Lung microvascular endothelial cell (primary cell): ENCODE measurements at regions not wholly inside any gene's neighbourhood (a gene's known extent, or its start where the extent isn't known, plus 50 kb on each side); places are given as distances from the start of the nearest gene placed in this dataset.

Experiments
- DNase-seq, 2 donors: peaks; one replicate each; pipeline versions ENCODE4 v3.0.0 to v3.0.0-alpha.2; 2010; ENCODE audit warnings: low read depth in 2 of 2

DNA sequence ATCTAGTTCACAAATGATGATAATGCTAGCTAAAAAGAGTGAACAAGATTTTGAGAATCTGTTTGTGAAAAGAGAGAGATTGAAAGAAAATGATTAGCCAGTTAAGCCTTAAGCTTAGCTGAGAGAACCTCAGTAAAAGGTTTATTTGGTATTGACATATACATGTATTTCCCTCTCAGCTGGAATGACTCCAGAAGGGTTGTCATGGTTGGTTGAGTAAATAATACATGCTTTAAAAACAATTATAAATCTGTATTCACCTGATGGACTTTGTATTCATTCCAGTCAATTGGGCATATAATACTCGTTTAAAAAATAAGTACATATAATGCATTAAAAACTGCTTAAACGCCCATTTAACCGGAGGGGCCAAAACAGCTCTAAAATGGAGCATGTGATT lies 181.4 kb downstream of the GRB14 start:
- DNase-seq, result no peak

DNA sequence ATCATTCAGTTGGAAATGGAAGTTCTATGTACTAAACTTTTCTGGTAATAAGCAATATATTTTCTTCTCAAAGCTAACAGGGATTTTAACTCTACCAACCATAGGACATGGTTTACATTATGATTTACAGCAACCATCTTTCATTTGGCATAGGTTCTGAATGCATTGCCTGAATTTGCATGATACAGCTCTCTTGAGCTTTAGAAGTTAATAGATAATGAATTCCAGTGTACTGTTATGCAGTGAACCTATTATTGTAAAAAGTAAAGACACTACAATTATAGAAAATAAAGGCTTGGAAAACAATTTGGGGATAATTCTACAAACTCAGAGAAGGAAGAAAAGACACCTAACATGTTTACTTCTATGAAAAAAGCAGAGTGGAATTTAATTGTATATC lies 182.0 kb downstream of the GRB14 start:
- DNase-seq, result no peak

DNA sequence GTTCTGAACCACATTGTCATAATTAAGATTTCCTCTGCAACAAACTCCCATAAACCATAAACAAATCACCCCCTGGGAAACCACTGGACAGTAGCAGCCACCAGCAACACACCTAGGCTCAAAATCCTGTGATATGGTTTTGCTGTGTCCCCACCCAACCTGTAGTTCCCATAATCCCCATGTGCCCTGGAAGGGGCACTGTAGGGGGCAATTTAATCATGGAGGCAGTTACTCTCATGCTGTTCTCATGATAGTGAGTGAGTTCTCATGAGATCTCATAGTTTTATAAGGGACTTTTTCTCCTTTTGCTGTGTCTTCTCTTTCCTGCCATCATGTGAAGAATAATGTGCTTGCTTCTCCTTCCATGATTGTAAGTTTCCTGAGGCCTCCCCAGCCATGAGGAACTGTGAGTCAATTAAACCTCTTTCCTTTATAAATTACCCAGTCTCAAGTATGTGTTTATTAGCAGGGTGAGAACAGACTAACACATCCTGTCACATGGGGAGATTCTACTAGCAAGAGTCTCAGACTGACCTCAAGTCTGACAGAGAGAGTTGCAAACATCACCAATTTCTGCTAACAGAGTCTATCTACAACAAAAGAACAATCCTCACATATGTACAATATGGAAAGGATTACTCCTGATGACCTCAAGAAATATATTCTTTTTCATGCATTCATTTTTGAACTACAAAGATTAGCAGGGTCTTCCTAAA lies 182.6 kb downstream of the GRB14 start:
- DNase-seq, result no peak

DNA sequence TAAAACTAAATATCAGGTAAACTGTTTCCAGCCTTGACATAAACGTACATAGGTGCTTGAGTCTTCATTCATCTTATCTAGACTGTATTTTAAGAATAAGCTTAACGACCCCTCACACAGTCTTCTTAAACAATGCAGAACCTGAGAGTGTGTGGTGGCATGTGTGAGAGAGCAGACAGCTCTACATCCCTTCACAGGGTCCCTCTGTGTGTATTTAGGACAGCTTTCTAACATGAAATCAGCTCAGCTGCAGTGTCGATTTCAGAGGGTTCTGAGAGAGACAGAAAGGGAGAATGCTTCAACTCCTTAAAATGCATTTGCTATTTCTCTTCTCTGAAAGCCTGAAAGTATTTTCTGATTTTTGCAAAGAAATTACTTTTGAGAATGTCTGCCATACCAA lies 185.2 kb downstream of the GRB14 start:
- DNase-seq, result no peak

DNA sequence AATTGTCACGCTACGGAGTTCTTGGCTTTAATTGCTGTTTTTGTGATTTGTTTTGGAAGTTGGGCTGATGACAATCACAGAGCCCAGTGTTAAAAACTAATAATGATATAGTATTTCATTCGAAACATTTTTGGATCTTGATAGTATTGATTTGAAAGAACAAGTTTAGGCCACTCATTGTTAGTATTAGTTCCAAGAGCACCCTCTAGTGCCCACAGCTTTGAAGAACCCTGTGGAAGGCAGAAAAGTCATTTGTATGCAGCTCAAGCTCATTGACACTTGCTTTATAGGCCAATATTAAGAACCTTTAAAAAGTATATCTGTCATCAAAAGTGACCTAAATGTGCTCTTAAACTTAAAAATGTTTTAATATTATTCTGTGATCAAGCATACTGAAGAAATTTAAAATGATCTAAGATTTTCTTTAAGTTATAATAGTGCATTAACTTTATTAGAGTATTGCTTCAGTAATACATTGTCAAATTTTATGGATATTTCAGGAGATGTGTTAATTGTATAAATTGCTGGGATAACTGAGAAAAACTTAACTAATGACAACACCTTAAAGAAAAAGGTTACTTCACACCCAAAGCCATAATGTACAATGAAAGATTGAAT lies 191.0 kb downstream of the GRB14 start:
- DNase-seq, result peak; percentile 44 to 61

DNA sequence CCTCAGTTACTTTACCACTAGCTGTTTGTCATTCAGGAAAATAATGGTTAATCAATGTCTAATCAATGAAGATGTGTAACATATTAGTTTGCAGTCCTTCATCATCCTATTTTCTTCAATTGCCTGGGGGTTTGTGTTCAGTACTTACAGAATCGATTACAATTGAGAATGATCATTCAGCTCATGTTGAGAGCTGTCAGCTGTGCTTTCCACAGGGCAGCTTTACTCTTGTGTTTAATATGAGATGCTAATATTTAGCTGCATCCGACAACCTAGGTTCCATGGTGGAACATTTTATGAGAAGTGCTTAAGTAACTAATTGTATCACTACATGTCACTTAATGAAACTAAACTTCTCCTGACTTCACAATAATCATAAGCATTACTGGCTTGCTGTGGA lies 191.9 kb downstream of the GRB14 start:
- DNase-seq, result no peak

DNA sequence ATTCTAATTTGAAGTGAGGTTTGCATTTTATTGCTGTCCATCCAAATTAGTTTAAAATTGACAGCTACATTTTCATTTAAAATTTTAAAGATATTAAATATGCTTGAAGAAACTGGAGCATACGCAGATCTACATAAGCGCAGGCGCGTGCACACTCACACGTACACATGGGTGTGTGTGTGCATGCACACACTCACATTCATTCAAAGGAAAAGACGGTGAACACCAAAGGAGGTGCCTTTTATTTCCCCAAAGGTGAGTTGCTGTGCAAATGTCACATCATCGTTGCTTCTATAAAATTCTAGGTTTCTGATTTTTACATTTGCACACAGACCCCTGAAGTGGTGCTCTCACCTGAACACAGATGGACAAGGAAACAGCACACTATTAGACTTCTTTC lies 194.2 kb downstream of the GRB14 start:
- DNase-seq, result no peak

DNA sequence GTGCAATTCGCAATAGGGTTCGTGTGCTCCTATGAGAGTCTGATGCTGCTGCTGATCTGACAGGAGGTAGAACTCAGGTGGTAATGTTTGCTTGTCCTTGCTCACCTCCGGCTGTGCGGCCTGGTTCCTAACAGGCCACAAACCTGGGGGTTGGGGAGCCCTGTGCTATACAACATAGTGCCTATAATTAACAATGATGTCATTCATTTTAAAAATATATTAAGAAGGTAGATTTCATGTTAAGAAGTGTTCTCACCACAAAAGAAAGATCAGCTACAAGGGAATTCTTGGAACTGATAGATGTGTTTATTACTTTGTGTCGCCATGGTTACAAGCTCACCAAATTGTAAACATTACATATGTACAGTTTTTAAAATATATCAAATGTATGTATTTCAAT lies 200.5 kb downstream of the GRB14 start:
- DNase-seq, result no peak

DNA sequence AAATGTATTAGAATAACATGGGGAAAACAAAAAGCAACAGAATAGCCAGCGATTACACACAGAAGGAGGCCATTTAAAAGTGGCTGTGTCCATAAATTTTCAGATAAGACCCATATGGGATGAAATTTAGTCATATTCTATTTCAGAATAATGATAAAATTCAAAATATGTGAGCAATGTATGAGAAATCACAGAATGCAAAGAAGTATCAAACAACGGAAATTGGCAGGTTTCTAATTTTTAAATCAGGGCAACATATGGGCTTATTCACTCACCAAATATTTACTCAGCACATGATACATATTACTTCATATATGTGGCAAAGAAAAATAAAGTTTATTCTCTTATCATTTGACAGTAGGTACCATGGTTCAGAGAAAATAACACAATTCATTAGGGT lies 208.5 kb downstream of the GRB14 start:
- DNase-seq, result no peak

DNA sequence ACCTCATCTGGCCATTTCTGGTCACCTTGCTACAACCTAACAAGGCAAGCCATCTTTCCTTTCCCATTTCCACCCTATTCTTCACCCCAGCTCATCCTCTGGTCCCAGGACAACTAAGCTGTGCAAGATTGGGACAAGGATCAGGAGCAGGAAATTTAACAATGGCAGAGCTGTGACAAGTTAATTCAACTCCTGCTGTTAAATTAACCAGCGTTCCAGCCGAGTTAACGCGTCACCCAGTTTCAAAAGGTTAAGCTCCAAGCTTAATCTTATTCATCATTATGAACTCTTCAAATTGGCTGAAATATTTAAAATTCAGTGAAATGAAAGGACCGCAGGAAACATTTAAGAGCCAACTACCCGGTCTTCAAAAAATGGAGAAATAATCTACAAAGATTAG lies 231.9 kb downstream of the GRB14 start:
- no peak for DNase-seq

DNA sequence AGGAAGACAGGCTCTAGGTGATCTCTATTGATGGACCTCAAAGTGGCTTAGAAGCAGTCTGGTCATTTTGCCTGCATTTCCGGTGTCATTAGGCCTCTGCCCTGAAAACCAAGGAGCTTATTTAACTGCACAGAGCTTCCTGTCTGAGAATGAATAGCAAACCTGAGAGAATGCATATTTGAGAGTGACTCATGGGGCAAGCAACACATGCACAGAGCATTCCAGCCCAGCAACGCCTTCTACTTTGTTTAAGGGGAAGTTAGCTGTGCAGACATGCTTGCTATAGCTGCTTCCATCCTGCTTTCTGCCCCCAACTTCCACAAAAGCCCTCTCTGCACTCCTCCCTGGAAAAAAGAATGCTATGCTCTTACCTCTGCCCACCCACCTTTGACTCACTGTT lies 232.8 kb downstream of the GRB14 start:
- peak in 1 of 2 donors; percentile 63 for DNase-seq

DNA sequence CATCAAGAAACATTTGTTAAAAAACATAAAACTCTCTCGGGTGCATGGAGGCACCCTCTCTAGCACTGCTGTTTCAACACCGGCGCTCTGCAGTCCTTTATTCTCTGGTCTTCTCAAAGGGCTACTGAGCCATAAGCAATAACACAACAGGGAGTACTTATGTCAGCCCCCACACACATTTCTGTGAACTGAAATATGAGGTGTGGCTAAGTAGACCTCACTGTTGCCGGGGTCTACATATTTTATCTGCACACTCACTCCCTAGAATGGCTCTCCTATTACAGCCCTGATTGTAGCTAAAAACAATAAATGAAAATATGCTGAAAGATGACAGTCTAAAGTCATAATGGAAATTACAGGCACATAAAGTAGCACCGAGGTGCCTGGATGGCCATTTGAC lies 235.1 kb downstream of the GRB14 start:
- no peak for DNase-seq

DNA sequence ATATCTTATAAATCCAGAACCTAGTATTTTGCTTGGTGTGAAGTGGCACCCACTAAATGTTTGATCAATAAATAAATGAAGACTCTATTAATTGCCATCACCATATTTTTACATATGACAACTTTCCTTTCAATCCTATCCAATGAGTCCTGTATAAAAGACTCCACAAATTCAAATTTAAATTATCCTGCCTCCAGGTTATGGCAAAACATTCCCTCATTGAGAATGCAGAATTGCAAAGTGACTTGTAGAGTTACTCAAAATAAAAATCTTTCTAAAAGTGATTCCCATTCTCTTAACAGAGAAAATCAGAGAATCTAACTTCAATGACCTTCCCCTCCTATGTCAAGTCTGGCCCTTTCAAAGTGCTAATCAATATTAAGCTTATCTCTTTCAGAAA lies 236.8 kb downstream of the GRB14 start:
- no peak for DNase-seq

DNA sequence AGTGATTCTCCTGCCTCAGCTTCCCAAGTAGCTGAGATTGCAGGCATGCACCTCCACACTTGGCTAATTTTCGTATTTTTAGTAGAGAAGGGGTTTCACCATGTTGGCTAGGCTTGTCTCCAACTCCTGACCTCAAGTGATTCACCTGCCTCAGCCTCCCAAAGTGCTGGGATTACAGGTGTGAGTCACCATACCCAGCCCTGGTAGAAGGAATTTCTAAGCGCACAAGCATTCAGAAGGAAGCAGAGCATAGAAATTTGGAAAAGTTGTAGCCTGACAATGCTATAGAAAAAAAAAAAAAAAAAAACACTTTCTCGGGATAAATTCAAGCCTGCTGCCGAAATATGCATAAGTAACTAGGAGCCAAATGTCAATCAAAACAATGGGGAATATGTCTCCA lies 249.4 kb downstream of the GRB14 start:
- DNase-seq, result no peak

DNA sequence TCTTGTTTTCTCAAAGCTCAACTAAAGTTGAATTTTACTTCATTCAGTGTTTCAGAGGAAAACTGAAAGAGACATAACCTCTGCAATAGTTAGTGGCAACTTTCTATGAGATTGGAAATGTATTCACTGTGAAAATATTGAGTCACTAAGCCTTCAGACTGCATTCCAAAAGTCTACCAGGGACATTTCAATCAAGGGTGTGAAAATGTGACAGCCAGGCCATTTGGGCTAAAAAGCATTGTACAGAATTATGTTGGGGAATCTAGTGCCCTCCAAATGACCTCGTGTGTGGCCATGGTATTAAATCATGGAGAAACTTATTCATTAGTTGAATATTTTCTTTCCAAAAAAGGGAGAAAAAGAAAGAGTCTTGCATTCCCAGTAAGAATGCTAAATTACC lies 251.9 kb downstream of the GRB14 start:
- no peak for DNase-seq

DNA sequence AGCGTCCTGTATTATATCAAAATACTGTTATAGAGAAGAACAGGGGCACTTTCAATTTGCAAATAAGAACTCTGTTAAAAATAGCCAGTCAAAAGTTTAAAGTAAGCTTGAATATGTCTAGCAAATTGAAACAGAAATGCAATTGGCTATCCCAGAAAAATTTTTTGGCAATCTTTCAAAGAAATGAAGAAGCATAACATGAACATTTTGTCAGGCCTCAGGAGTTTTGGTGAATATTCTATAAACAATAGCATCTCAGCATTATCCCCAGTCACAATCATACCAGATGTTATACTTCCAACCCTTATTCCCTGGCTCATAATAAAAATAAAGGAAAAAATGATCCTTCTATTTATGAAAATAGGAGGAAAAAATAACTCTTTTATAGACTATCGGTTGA lies 252.4 kb downstream of the GRB14 start:
- no peak for DNase-seq

DNA sequence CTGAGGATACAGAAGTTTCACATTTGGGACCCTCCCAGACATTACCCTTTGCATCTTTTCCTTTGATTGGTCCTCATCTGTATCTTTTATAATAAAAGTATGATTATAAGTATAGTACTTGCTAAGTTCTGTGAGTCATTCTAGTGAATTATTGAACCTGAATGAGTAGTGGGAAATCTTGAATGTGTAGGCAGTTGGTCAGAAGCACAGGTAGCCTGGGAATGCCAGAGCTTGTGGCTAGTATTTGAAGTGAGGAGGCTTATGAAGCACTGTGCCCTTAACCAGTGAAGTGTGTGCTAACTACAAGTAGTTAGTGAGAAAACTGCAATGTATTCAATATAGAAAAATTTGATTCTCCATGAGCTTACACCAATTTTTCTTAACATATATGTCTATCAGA lies 257.6 kb downstream of the GRB14 start:
- DNase-seq, result no peak

DNA sequence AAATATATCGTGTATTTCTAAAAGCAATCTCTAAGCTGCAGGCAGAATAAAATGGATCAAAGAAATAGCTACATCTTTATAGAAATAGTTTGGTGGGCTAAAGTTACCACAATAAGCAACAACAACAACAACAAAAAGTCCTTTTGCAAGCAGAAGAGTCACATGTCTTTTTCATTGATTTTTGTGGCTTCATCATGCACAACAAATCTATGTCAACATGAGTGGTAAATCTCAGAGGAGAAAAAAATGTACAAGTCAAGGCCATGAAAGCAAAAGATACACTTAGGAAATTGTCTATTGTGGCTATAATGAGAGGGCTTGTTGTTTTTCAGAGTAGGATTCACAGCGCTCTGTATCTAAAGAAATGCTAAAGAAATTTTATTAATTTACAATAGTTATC lies 269.7 kb downstream of the GRB14 start:
- DNase-seq, result no peak

DNA sequence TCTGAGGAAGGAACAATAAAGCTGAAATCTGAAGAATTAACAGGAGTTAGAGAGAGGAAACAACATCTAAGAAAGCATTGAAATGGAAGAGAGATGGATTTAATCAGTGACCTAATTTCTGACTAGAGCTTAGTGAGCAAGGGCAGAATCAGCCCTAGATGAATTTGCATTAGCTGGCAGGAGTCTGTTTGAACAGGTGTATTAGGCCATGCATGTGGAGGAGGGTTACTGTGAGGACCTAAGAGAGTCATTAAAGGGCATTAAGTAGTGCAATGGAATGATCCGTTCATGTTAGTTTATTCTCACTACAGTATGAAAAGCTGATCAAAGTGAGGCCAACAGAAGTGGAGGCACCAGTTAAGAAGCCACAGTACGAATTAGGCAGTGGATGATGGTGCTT lies 285.3 kb downstream of the GRB14 start:
- DNase-seq, result no peak

DNA sequence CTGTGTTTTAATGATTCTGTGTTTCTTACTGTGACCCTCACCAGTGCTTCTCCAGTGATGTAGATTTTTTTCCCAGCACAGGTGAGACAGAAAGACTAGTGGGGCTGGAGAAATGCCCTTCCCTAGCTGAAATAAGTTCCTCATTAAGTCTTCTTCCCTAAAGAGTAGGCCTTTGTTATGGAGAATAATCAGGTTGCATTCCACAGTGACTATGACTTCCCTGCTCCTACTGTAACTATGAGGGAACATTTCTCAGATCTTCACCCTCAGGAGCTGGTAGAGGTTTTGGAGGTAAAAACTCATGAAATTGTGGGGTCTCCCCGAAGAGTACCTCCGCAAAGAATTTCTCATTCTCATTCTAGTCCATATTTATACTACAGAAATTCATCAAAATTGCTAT lies 286.2 kb downstream of the GRB14 start:
- DNase-seq, result no peak

DNA sequence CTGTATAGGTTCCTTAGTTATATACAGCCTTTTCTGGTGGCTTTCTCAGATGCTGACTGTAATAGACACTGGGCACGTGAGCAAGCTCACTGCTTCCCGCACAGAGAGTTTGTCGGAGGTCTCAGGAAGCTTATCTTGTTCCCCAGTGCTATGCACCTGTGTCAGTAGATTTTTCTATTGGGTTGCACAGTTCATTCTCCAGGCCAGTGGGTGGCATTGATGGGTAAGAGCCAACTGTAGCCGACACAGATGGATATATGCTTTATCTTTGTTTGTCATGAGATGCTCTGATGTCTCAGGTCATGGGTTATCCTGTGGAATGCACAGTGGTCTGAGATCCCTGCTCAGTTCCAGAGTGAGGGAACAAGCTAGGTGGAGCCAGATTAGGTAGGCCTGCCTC lies 293.0 kb downstream of the GRB14 start:
- DNase-seq, result no peak

DNA sequence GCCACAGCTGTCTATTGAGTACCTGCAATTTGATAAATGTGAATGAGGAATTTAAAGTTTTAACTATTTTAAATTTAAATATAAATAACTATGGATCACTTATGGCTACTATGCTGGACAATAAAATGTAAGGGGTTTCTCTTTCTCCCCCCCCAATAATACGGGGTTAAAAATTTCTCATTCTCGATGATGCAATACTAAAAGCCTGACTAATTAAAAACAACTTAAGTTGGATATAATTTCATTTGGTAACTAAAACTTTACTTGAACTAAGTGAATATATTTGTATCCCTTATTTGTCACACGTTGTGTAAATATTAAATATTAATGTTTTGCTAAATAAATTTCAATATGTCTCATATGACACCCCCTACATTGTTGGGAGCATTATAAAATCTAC lies 297.3 kb downstream of the GRB14 start:
- no peak for DNase-seq

DNA sequence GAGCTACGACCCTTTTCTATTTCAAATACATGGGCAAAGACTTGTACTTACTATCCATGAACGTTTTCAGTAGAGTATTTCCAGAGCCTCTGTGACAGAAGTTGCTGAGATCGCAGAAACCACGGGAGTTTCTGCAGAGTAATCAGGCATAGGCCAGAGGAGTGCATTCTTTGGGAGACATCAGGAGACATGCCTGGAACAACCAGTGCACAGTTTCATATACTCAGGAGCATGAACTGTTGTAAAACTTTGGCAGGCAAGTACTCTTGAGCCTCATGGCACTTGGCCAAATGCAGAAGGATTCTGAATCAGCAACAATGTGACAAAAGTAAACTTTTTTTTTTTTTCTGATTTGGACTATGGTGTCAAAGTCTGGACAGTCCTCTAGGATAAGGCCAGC lies 307.1 kb downstream of the GRB14 start:
- no peak for DNase-seq

DNA sequence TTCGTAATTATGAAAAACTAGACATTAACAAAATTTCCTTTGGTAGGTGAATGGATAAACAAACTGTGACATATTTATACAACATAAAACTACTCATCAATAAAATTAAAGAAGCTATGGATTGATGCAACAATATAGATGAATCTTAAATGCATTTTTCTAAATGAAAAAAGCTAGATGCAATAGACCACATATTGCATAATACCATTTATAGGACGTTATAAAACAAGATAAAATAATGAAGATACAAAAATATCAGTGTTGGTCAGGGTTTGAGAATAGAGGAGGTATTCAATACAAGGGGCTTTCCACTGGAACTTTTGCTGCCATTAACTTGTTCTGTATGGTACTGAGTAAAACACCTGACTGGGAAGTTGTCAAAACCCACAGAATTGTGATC lies 314.4 kb downstream of the GRB14 start:
- no peak for DNase-seq
